Testis (tissue), 2 donors: ENCODE measurements at regions not wholly inside any gene's neighbourhood (a gene's known extent, or its start where the extent isn't known, plus 50 kb on each side); places are given as distances from the start of the nearest gene placed in this dataset.

Source experiments
- POLR2A ChIP-seq: fragments of 450-650 bp; IDR thresholded peaks from one replicate; pipeline ENCODE4 v1.6.1; 2017; ENCODE audit warnings: antibody characterized with exemption, mild to moderate bottlenecking, moderate library complexity
- TF ChIP-seq, protein P1 (sequence below), 3 experiments: fragments of 450-650 bp in 2 of 3; fragments of 200-600 bp in 1 of 3; sonication (generic) in 1 of 3; IDR thresholded peaks; one replicate each; pipeline ENCODE4 v1.5.1; 2016 to 2019; ENCODE audit warnings: antibody characterized with exemption in 3 of 3, mild to moderate bottlenecking in 2 of 3, moderate library complexity in 1 of 3

DNA sequence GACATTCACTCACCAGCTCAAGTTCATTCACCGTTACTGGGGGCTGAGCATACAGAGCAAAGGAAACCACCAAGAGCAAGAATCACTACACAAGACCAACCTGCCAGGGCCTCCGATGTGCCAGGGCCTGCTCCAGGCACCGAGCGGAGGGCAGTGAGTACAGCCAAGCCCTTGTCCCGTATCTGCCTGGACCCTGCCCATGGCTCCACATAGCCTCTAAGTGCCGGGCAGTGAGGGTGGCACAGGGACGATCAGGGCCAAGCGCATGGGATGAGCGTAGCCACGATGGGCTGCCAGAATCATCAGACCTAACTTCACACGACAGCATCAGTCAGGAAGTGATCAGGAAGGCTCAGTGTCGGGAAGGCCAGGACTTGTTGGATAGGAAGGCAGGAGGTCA is 199.6 kb downstream of the BCL11B start:
- TF ChIP-seq, protein P1, sequence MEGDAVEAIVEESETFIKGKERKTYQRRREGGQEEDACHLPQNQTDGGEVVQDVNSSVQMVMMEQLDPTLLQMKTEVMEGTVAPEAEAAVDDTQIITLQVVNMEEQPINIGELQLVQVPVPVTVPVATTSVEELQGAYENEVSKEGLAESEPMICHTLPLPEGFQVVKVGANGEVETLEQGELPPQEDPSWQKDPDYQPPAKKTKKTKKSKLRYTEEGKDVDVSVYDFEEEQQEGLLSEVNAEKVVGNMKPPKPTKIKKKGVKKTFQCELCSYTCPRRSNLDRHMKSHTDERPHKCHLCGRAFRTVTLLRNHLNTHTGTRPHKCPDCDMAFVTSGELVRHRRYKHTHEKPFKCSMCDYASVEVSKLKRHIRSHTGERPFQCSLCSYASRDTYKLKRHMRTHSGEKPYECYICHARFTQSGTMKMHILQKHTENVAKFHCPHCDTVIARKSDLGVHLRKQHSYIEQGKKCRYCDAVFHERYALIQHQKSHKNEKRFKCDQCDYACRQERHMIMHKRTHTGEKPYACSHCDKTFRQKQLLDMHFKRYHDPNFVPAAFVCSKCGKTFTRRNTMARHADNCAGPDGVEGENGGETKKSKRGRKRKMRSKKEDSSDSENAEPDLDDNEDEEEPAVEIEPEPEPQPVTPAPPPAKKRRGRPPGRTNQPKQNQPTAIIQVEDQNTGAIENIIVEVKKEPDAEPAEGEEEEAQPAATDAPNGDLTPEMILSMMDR (IDR thresholded peaks at IDR 0.05), result no peak
- no peak for TF ChIP-seq POLR2A
